Activated naive CD4-positive, alpha-beta T cell treated with anti-CD3 and anti-CD28 coated beads for 36 hours (primary cell): ENCODE measurements at regions not wholly inside any gene's neighbourhood (a gene's known extent, or its start where the extent isn't known, plus 50 kb on each side); places are given as distances from the start of the nearest gene placed in this dataset.

Experiments
- CTCF ChIA-PET: fragments of 350-600 bp; sonication (Branson Sonifier 250); formaldehyde crosslinking; loops from one replicate; lab custom pipeline; 2021; ENCODE audit warnings: antibody characterized with exemption; lab: Charles Lee
- DNase-seq: peaks from one replicate; pipeline ENCODE4 v3.0.0-alpha.2; 2020
- H3K27ac Mint-ChIP-seq: one replicate; pipeline ENCODE4 v1.8.0; 2021; ENCODE audit warnings: mild to moderate bottlenecking, mixed read lengths
- H3K27me3 Mint-ChIP-seq: one replicate; pipeline ENCODE4 v1.8.0; 2021; ENCODE audit warnings: low read depth, mixed read lengths
- H3K36me3 Mint-ChIP-seq: one replicate; pipeline ENCODE4 v1.8.0; 2021; ENCODE audit warnings: low read depth, mixed read lengths
- H3K4me1 Mint-ChIP-seq: one replicate; pipeline ENCODE4 v1.8.0; 2021; ENCODE audit warnings: low read depth, mixed read lengths
- H3K4me3 Mint-ChIP-seq: one replicate; pipeline ENCODE4 v1.8.0; 2021; ENCODE audit warnings: mild to moderate bottlenecking, moderate library complexity, mixed read lengths
- H3K9me3 Mint-ChIP-seq: one replicate; pipeline ENCODE4 v1.8.0; 2021; ENCODE audit warnings: mixed read lengths
- intact Hi-C: fragments of 100-400 bp; cut with micrococcal nuclease; formaldehyde crosslinking; loops from one replicate; pipeline ENCODE4 v1.15.1; 2023

DNA sequence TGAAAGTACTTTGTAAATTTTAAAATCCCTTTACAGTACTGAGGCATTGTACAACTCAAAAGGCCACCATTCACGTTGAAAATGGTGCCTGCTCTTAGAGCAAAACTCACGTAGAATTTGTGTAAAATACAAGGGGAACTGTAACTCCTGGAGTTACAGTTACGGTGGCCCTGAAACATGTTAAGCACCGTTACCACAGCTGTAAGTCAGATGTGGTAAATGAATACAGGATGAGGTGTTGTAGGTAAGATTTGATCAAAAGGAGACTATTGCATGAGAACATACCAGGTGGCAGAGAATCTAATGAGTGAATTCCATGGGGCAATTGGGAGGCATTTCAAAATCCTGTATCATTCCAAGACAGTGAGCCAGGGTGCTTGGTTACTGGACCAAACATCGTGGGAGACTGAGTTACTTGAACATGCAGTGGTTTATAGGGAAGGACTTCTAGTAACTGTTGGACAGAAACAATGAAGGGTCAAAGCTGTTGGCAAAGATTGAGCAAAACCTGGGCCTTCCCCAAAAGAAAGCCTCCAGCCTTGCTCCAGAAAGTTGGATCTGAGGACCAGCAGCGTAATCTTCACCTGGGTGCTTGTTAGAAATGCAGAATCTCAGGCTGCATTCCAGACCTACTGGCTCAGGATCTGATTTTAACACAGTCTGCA lies 535.8 kb upstream of the POU3F3 start:
- Mint-ChIP-seq H3K4me1 (no peaks in the 10 kb centered on the region), H3K27ac (no peak overlapping the region), H3K36me3 (no peaks in the 10 kb centered on the region), H3K4me3 (no peak overlapping the region), H3K9me3 (no peaks in the 10 kb centered on the region), H3K27me3 (peaks cover 12% of the 10 kb centered on the region)
- CTCF ChIA-PET: no interaction called here
- no peak for DNase-seq
- intact Hi-C loops: no loop called here

DNA sequence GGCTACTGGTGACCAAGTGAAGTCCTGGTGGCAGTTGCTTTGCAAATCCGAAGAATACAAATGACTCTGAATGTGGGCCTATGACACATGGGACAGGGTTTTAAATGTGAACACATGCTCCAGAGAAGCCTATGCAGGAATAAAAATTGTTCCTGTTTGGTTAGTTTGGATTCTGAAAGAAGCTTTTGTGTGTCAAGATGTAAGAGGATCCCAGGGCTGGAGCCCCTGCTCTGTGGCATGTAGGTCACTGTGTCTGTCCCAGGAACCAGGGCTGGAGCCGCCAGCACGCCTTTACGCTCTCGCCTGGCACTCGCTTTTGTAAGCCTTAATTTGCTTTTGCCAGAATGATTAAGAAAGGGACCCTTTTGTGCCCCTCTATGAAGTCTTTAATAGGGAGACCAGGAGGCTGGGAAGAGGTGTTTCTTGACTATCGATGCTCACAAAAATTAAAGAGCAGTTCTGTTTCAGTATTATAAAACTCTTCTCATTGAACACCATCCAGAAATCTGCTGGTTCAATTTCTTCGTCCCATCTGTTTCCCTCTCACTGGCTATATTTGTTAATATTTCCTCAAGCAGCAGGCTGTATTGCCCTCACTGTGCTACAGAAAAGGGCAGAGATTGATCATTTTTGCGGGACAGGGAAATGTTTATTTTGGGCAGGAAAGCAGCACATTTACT lies 532.7 kb upstream of the POU3F3 start:
- CTCF ChIA-PET: no interaction called here
- H3K27ac Mint-ChIP-seq: no peak overlapping the region
- H3K36me3 Mint-ChIP-seq: no peaks in the 10 kb centered on the region
- no peak for DNase-seq
- H3K4me1 Mint-ChIP-seq: no peaks in the 10 kb centered on the region
- H3K4me3 Mint-ChIP-seq: no peak overlapping the region
- intact Hi-C loops: no loop called here
- no peaks in the 10 kb centered on the region for H3K9me3 Mint-ChIP-seq
- peaks cover 17% of the 10 kb centered on the region for H3K27me3 Mint-ChIP-seq

DNA sequence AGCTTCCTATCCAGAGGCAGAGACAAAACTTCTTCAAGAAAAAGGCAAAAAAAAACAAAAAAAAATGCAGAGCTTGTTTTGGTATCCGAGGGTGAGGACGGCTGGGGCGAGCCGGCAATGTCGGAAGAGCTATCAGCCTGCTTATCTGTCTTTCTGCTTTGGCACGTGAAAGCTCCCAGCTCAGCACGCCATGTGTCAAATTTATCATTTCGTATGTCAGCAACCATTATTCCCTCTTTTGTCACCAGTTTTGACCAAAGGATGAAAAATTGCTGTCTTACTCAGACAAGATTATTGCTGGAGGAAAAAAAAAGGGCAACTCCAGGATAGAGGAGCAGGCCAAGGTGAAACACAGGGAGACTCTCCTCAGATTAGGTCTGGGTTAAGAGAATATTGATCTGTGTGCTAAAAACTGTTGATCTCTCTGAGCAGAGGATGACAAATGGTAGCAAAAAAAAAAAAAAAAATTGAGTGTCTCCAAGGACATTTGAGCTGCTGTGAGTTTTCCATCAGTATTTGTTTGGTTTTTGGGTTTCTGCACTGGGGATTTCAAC lies 532.0 kb upstream of the POU3F3 start:
- Mint-ChIP-seq H3K9me3 (no peaks in the 10 kb centered on the region), H3K4me3 (no peak overlapping the region), H3K27ac (no peak overlapping the region), H3K4me1 (no peaks in the 10 kb centered on the region), H3K36me3 (no peaks in the 10 kb centered on the region), H3K27me3 (peaks cover 15% of the 10 kb centered on the region)
- CTCF ChIA-PET: no interaction called here
- no peak for DNase-seq
- intact Hi-C loops: no loop called here

DNA sequence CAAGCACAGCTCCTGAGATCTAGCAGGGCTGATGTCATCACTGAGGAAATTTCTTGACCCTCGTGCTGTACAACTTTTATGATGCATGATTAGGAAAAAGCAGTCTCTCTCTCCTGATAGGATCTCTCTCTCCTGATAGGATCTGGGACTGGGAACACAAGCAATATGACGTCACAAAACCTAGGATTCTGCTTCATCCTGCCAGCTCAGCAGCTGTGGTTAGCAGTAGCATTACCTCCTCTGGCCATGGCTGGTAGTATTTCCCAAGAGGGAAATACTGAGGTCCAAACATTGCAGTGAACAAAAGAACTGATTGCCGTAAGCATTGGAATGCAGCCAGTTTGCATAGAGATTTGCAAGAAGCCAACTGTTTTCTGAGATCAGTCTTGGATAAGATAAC lies 521.2 kb upstream of the POU3F3 start:
- no peaks in the 10 kb centered on the region for H3K9me3 Mint-ChIP-seq
- no peak overlapping the region for H3K4me3 Mint-ChIP-seq
- peaks cover 4% of the 10 kb centered on the region for H3K27me3 Mint-ChIP-seq
- CTCF ChIA-PET: no interaction called here
- H3K27ac Mint-ChIP-seq: no peak overlapping the region
- intact Hi-C loops: no loop called here
- H3K36me3 Mint-ChIP-seq: no peaks in the 10 kb centered on the region
- DNase-seq: no peak
- H3K4me1 Mint-ChIP-seq: no peaks in the 10 kb centered on the region

DNA sequence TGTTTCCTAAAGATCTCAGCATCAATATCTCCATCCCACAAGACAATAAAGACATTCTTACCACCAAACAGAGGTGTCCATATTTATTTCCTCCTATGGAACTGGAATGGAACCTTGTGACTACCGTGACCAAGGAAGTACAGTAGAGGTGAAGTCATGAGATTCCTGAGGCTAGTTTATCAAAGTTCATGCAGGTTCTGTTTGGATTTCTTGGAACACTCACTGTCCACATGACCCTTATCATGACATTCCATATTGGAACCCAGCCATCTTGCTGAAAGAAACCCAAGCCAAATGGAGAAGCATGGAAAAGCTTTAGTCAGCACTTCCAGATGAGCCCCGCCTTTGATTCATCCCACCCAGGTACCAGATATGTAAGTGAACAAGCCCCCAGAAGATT lies 516.0 kb upstream of the POU3F3 start:
- Mint-ChIP-seq H3K36me3 (no peaks in the 10 kb centered on the region), H3K27ac (no peak overlapping the region), H3K9me3 (no peaks in the 10 kb centered on the region), H3K4me1 (no peaks in the 10 kb centered on the region), H3K4me3 (no peak overlapping the region), H3K27me3 (peaks cover 2% of the 10 kb centered on the region)
- no peak for DNase-seq
- intact Hi-C loops: no loop called here
- CTCF ChIA-PET: no interaction called here

DNA sequence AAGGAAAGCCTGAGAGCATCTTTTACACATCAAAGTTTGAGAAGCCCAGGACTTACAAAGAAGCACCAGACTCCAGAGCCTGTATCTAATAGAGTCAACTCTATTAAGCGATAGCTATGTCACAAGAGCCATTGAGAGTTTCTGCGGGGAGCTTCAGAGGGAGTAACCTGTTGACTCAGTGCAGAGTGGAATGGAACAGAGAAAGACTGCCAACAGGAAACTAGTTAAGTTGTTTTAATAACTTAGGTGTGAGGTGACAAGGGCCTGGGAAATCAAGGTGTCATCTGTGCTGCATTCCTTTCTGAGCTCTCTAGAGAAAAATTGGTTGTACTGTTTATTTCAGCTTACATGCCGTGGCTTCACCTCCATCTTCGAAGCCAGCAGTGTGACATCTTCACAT lies 513.8 kb upstream of the POU3F3 start:
- intact Hi-C loops: no loop called here
- Mint-ChIP-seq H3K36me3 (no peaks in the 10 kb centered on the region), H3K4me3 (no peak overlapping the region), H3K27ac (no peak overlapping the region), H3K4me1 (no peaks in the 10 kb centered on the region), H3K27me3 (peaks cover 14% of the 10 kb centered on the region), H3K9me3 (no peaks in the 10 kb centered on the region)
- no peak for DNase-seq
- CTCF ChIA-PET: interaction anchor here (0.5 kb wide), 1 partner anchor 231 kb away, joined by 3 read pairs; no protein-coding TSS in a partner anchor

DNA sequence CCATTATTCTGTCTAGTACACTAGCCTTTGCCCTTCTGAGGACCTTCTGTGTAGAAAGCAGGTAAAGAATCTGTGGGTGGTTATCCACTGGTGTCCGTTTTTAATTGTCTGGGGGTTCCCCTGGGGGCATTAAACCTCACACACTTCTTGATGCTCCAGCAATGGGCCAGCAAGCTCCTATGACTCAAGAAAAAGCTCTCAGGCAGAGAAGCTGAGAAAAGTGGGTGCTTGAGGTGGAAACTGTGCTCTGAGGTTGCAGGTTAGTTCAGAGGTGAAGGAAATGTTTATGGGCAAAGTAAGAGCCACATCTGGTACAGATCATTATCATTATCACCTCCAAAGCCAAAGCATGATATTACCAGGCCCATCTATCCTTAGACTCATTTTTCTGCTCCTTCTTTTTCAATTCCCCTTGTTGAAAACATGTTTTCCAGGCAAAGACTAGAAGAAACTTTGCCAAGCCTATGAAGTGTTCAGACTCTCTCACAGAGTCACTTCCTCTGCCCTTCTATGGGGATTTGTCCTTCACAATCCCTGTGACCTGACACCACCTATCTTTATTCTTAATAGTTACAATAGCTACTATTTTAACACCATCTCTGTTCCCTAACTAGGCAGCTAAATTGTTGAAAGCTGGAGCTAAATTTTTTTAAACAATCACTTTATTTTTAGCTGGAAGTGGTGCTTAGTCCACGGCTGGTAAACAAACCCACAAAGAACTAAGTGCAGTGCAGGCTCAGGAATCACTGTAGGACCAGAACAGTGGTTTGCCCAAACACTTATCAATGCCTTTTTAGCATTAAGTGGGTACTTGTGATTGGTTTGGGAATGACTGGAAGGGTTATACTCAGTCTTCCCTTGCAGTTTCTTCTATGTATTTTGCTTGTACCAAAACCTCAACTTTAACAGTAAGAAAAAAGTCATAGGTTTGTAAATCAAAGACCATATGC lies 512.8 kb upstream of the POU3F3 start:
- Mint-ChIP-seq H3K36me3 (no peaks in the 10 kb centered on the region), H3K27ac (no peak overlapping the region), H3K4me1 (no peaks in the 10 kb centered on the region), H3K4me3 (no peak overlapping the region), H3K27me3 (peaks cover 13% of the 10 kb centered on the region), H3K9me3 (no peaks in the 10 kb centered on the region)
- no peak for DNase-seq
- CTCF ChIA-PET: no interaction called here
- intact Hi-C loops: no loop called here

DNA sequence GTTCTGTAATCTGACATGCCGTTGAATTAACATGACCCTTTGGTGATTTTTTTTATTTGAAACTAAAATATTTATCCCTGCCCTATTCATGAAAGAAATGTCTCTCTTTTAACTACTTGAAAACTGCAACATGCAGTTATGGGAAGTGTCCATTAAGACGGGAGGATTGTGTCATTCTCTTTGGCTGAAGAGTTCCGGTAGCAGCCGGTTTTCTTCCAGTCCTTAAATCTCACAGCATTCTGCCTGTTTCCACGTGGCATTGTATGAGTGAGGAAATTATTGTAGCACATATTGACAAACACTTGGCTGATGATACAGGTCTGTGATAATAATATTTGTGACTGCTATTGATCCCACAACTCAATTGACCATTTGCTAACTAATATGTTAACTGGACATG lies 509.6 kb upstream of the POU3F3 start:
- Mint-ChIP-seq H3K4me1 (no peaks in the 10 kb centered on the region), H3K27ac (no peak overlapping the region), H3K36me3 (no peaks in the 10 kb centered on the region), H3K27me3 (peaks cover 12% of the 10 kb centered on the region), H3K4me3 (no peak overlapping the region), H3K9me3 (no peaks in the 10 kb centered on the region)
- CTCF ChIA-PET: no interaction called here
- DNase-seq: no peak
- intact Hi-C loops: no loop called here

DNA sequence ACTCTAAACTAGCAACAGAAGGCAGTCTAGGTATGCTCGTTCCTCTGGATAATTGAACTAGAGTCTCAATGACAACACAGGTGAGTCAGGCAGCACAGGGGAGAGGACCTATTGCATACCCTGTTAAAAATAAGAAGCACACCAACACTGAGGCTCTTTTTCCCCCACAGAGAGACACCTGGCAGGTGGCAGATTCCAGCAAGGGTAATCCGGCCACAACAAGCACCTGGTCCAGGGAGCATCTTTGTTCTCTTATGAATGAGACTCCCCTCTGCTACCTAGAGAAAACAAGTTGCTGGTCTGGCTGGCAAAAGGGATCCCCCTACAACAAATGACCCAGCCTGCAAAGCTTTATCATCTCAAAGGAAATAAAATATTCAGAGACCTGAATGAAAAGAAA lies 508.9 kb upstream of the POU3F3 start:
- Mint-ChIP-seq H3K9me3 (no peaks in the 10 kb centered on the region), H3K4me1 (peaks cover 2% of the 10 kb centered on the region), H3K4me3 (no peak overlapping the region), H3K27me3 (peaks cover 12% of the 10 kb centered on the region), H3K27ac (no peak overlapping the region), H3K36me3 (no peaks in the 10 kb centered on the region)
- DNase-seq: no peak
- CTCF ChIA-PET: no interaction called here
- intact Hi-C loops: no loop called here

DNA sequence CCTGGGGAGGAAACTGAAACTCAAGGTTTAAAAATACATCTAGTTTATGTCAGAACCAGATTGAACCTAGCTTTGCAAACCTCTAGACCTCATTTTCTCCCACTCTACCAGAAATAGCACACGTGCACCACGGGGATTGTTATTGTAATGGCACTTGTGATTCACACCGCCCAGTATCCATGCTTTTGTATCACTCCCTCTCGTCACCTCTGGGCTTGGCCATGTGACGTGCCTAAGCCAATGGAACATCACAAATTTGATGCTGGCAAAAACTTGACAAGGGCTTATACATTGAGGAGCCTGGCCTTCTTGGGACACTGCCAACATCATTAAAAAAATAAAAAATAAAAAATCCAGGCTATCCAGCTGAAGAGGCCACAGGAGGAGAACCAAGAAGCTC lies 495.8 kb upstream of the POU3F3 start:
- H3K9me3 Mint-ChIP-seq: no peaks in the 10 kb centered on the region
- no peak overlapping the region for H3K27ac Mint-ChIP-seq
- no peaks in the 10 kb centered on the region for H3K36me3 Mint-ChIP-seq
- no peaks in the 10 kb centered on the region for H3K4me1 Mint-ChIP-seq
- H3K27me3 Mint-ChIP-seq: peaks cover 2% of the 10 kb centered on the region
- intact Hi-C loops: no loop called here
- CTCF ChIA-PET: no interaction called here
- DNase-seq: no peak
- H3K4me3 Mint-ChIP-seq: no peak overlapping the region

DNA sequence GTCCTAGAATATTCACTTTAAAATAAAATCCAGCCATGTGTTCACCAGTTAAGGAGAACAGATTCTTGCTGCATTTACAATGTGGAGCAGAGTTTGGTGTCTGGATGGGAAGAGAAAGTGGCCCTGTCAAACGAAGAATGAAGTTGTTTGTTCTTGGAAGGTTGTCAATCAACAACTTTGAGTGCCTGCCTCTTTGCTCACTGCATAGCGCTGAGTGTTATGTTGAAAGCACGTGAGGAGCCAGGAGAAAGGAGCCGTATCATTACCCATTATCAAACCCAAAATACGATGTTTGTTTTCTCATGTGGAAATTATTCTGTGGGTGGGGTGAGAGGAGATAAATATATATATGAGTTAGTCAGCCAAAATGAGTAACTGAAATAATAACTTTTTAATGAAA lies 492.5 kb upstream of the POU3F3 start:
- Mint-ChIP-seq H3K27me3 (no peaks in the 10 kb centered on the region), H3K4me3 (no peak overlapping the region), H3K36me3 (no peaks in the 10 kb centered on the region), H3K9me3 (no peaks in the 10 kb centered on the region), H3K27ac (no peak overlapping the region), H3K4me1 (no peaks in the 10 kb centered on the region)
- no peak for DNase-seq
- intact Hi-C loops: no loop called here
- CTCF ChIA-PET: no interaction called here

DNA sequence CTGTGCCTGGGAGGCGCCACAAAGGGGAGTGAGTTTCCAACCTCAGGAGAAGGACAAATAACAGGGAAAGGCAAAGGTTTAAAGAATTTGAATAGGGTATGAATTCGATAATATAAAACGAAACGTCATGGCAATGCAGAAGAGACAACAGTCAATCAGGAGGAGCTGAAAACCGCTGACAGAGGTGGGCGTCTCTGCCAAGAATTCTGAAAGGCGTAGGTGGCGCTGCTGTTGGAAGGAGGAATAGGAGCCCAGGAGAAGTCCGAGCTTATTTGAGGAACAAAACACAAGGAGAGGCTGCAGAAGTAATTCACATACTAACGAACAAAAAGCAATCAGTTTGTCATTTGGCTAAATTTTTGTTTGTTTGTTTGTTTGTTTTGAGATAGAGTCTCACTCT lies 485.8 kb upstream of the POU3F3 start:
- no peaks in the 10 kb centered on the region for H3K27me3 Mint-ChIP-seq
- H3K9me3 Mint-ChIP-seq: no peaks in the 10 kb centered on the region
- no peak for DNase-seq
- no peaks in the 10 kb centered on the region for H3K36me3 Mint-ChIP-seq
- H3K4me3 Mint-ChIP-seq: no peak overlapping the region
- CTCF ChIA-PET: no interaction called here
- no peak overlapping the region for H3K27ac Mint-ChIP-seq
- intact Hi-C loops: no loop called here
- H3K4me1 Mint-ChIP-seq: no peaks in the 10 kb centered on the region
